IMR-90 (cell line): ENCODE measurements at regions not wholly inside any gene's neighbourhood (a gene's known extent, or its start where the extent isn't known, plus 50 kb on each side); places are given as distances from the start of the nearest gene placed in this dataset.

Source experiments
- ATAC-seq: fragments of 200-7000 bp; cut with Tn5 transposase; 2 replicates; pipeline ENCODE4 v1.9.1; 2020; ENCODE audit warnings: low read depth, mild to moderate bottlenecking, moderate library complexity
- BruUV-seq: library from RNA; stranded (reverse); fragments of 400-500 nt; replicated peaks from 2 replicates; lab custom pipeline; 2021; lab: Mats Ljungman, UMichigan
- CTCF ChIA-PET: fragments of 300-600 bp; formaldehyde crosslinking; extraction: SDS; loops from one replicate; lab custom pipeline; 2021; ENCODE audit warnings: antibody characterized with exemption; lab: Yijun Ruan, JAX
- POLR2A ChIA-PET: fragments of 300-600 bp; sonication (Branson Sonifier 250); formaldehyde crosslinking; loops from one replicate; lab custom pipeline; 2022; ENCODE audit warnings: antibody characterized with exemption; ENCODE audit not compliant: unreplicated experiment; lab: Charles Lee
- DNase-seq: peaks from one replicate; pipeline ENCODE4 v3.0.0; 2013
- H2AFZ ChIP-seq: replicated peaks from 2 replicates; pipeline ENCODE3; 2013; ENCODE audit warnings: low read length, mild to moderate bottlenecking; ENCODE audit not compliant: poor library complexity
- H2AK5ac ChIP-seq: 2 replicates; pipeline ENCODE4 v1.6.1; 2013; ENCODE audit warnings: low read depth, low read length, inconsistent platforms
- H2AK9ac ChIP-seq: replicated peaks from 2 replicates; pipeline ENCODE3; 2013; ENCODE audit warnings: mild to moderate bottlenecking, low read depth, low read length, moderate library complexity; ENCODE audit not compliant: poor library complexity
- H2BK120ac ChIP-seq: 2 replicates; pipeline ENCODE4 v1.6.1; 2013; ENCODE audit warnings: low read depth, low read length, inconsistent platforms
- H2BK15ac ChIP-seq: 3 replicates; pipeline ENCODE4 v1.6.1; 2013; ENCODE audit warnings: low read depth, low read length, inconsistent platforms
- H2BK20ac ChIP-seq: 2 replicates; pipeline ENCODE4 v1.6.1; 2013; ENCODE audit warnings: low read depth, mild to moderate bottlenecking, inconsistent platforms, low read length, moderate library complexity
- H2BK5ac ChIP-seq: 2 replicates; pipeline ENCODE4 v1.6.1; 2013; ENCODE audit warnings: mild to moderate bottlenecking, low read depth, low read length, inconsistent platforms; ENCODE audit not compliant: poor library complexity, severe bottlenecking
- H3K14ac ChIP-seq: replicated peaks from 2 replicates; pipeline ENCODE4 v1.6.1; 2013; ENCODE audit warnings: low read depth, low read length, inconsistent platforms
- H3K18ac ChIP-seq: 2 replicates; pipeline ENCODE4 v1.6.1; 2013; ENCODE audit warnings: low read depth, low read length, control low read depth
- H3K23ac ChIP-seq: 2 replicates; pipeline ENCODE4 v1.6.1; 2013; ENCODE audit warnings: low read depth, low read length, inconsistent platforms
- H3K27ac ChIP-seq: 2 replicates; pipeline ENCODE4 v1.5.1; 2013; ENCODE audit warnings: mild to moderate bottlenecking, control low read depth, low read length; ENCODE audit not compliant: insufficient read depth
- H3K27me3 ChIP-seq: 2 replicates; pipeline ENCODE4 v1.6.1; 2013; ENCODE audit warnings: low read length; ENCODE audit not compliant: control insufficient read depth, insufficient read depth
- H3K36me3 ChIP-seq: 2 replicates; pipeline ENCODE4 v1.6.1; 2013; ENCODE audit warnings: low read length, mixed read lengths; ENCODE audit not compliant: control insufficient read depth, insufficient read depth
- H3K4ac ChIP-seq: 2 replicates; pipeline ENCODE4 v1.6.1; 2013; ENCODE audit warnings: low read depth, low read length, inconsistent platforms
- H3K4me1 ChIP-seq: 2 replicates; pipeline ENCODE4 v1.6.1; 2013; ENCODE audit warnings: low read length, mixed read lengths; ENCODE audit not compliant: control insufficient read depth, insufficient read depth
- H3K4me2 ChIP-seq: 2 replicates; pipeline ENCODE4 v1.6.1; 2013; ENCODE audit warnings: low read depth, mild to moderate bottlenecking, control low read depth, low read length, moderate library complexity
- H3K4me3 ChIP-seq: 2 replicates; pipeline ENCODE4 v1.5.1; 2013; ENCODE audit warnings: low read depth, mild to moderate bottlenecking, control low read depth, low read length, moderate library complexity; ENCODE audit not compliant: insufficient read depth
- H3K56ac ChIP-seq: 2 replicates; pipeline ENCODE4 v1.6.1; 2013; ENCODE audit warnings: low read length, inconsistent platforms; ENCODE audit not compliant: insufficient read depth; ENCODE audit errors: extremely low read depth
- H3K79me1 ChIP-seq, 2 experiments: 2 replicates each; pipeline ENCODE4 v1.6.1; 2013; ENCODE audit warnings: low read length in 2 of 2, inconsistent platforms in 1 of 2, low read depth in 1 of 2
- H3K9ac ChIP-seq: 2 replicates; pipeline ENCODE4 v1.6.1; 2013; ENCODE audit warnings: low read depth, low read length, control low read depth
- H3K9me1 ChIP-seq: 2 replicates; pipeline ENCODE4 v1.6.1; 2013; ENCODE audit warnings: low read length, inconsistent platforms; ENCODE audit not compliant: insufficient read depth
- H3K9me3 ChIP-seq: 2 replicates; pipeline ENCODE4 v1.6.1; 2013; ENCODE audit warnings: low read length; ENCODE audit not compliant: control insufficient read depth, insufficient read depth
- H4K20me1 ChIP-seq: 2 replicates; pipeline ENCODE4 v1.6.1; 2013; ENCODE audit warnings: low read length, inconsistent platforms; ENCODE audit not compliant: insufficient read depth
- H4K5ac ChIP-seq: 2 replicates; pipeline ENCODE4 v1.6.1; 2013; ENCODE audit warnings: mild to moderate bottlenecking, low read depth, low read length, control low read depth
- H4K8ac ChIP-seq, 2 experiments: 2 replicates each; pipeline ENCODE4 v1.6.1; 2013; ENCODE audit warnings: low read depth in 2 of 2, low read length in 2 of 2, control low read depth in 1 of 2, inconsistent platforms in 1 of 2
- H4K91ac ChIP-seq: 2 replicates; pipeline ENCODE4 v1.6.1; 2013; ENCODE audit warnings: low read depth, low read length, inconsistent platforms; ENCODE audit not compliant: insufficient read depth
- BHLHE40 ChIP-seq: fragments of 150-350 bp; IDR thresholded peaks from 2 replicates; pipeline ENCODE4 v1.6.1; 2016; ENCODE audit warnings: mild to moderate bottlenecking, low read depth, low read length
- CEBPB ChIP-seq: IDR thresholded peaks from 2 replicates; pipeline ENCODE4 v1.6.1; 2012; ENCODE audit warnings: low read depth, low read length, improper control_type of control experiment
- CHD1 ChIP-seq: IDR thresholded peaks from 2 replicates; pipeline ENCODE4 v1.6.1; 2012; ENCODE audit warnings: low read depth, low read length, improper control_type of control experiment
- MAFK ChIP-seq: IDR thresholded peaks from 2 replicates; pipeline ENCODE4 v1.6.1; 2012; ENCODE audit warnings: low read depth, low read length, improper control_type of control experiment
- MXI1 ChIP-seq: IDR thresholded peaks from 2 replicates; pipeline ENCODE4 v1.6.1; 2012; ENCODE audit warnings: low read depth, mild to moderate bottlenecking, low read length, moderate library complexity, borderline replicate concordance
- NFE2L2 ChIP-seq: fragments of 150-350 bp; IDR thresholded peaks from 2 replicates; pipeline ENCODE4 v1.6.1; 2016; ENCODE audit warnings: low read depth, mild to moderate bottlenecking, low read length
- POLR2A ChIP-seq: IDR thresholded peaks from 2 replicates; pipeline ENCODE4 v1.6.1; 2012; ENCODE audit warnings: mild to moderate bottlenecking, low read depth, low read length
- RAD21 ChIP-seq: IDR thresholded peaks from 2 replicates; pipeline ENCODE4 v1.6.1; 2012; ENCODE audit warnings: low read length, improper control_type of control experiment
- RCOR1 ChIP-seq: IDR thresholded peaks from 2 replicates; pipeline ENCODE4 v1.6.1; 2012; ENCODE audit warnings: mild to moderate bottlenecking, low read length, improper control_type of control experiment; ENCODE audit not compliant: insufficient replicate concordance
- RFX5 ChIP-seq: IDR thresholded peaks from 2 replicates; pipeline ENCODE4 v1.8.0; 2012; ENCODE audit warnings: low read depth, mild to moderate bottlenecking, low read length, moderate library complexity
- SMC3 ChIP-seq: fragments of 150-350 bp; IDR thresholded peaks from 2 replicates; pipeline ENCODE4 v1.6.1; 2016; ENCODE audit warnings: low read depth, mild to moderate bottlenecking, antibody characterized with exemption, low read length, moderate library complexity
- WGBS, 2 experiments: methylation state at CpG; one replicate each; pipeline versions ENCODE4 v1.1.5 to v1.1.7; 2013; ENCODE audit warnings: missing lambda C conversion rate in 2 of 2; ENCODE audit not compliant: insufficient read length in 1 of 2; ENCODE audit errors: extremely low coverage in 2 of 2; 5-methylcytosine and 5-hydroxymethylcytosine counted together
- dilution Hi-C: fragments of 300-500 bp; cut with HindIII; formaldehyde crosslinking; loops from one replicate; pipeline ENCODE4 v1.14.3; 2018; ENCODE audit warnings: low sequenced_read_pairs; ENCODE audit not compliant: unreplicated experiment
- in situ Hi-C: fragments of 300-500 bp; cut with MboI; formaldehyde crosslinking; loops from 3 replicates; pipeline ENCODE4 v1.14.3; 2019; ENCODE audit warnings: low sequenced_read_pairs, inconsistent platforms, mixed read lengths
- intact Hi-C: fragments of 100-400 bp; cut with micrococcal nuclease; formaldehyde crosslinking; loops from 2 replicates; pipeline ENCODE4 v1.10.0; 2022
- TF ChIP-seq, protein P1 (sequence below): fragments of 150-350 bp; IDR thresholded peaks from 2 replicates; pipeline ENCODE4 v1.6.1; 2017; ENCODE audit warnings: mild to moderate bottlenecking, antibody characterized with exemption, low read length, low read depth
- TF ChIP-seq, protein P2 (sequence below): fragments of 150-350 bp; IDR thresholded peaks from 2 replicates; pipeline ENCODE4 v1.6.1; 2016; ENCODE audit warnings: low read depth, mild to moderate bottlenecking, low read length, moderate library complexity, borderline replicate concordance
- TF ChIP-seq, protein P3 (sequence below): conservative IDR thresholded peaks from 2 replicates; pipeline ENCODE4 v1.5.1; 2012; ENCODE audit warnings: mild to moderate bottlenecking, low read depth, low read length, improper control_type of control experiment

GRCh38 chr21:38610623-38611251 is 112.5 kb upstream of the ERG start:
- TF ChIP-seq MAFK: no peak
- TF ChIP-seq SMC3: no peak
- TF ChIP-seq, protein P1, sequence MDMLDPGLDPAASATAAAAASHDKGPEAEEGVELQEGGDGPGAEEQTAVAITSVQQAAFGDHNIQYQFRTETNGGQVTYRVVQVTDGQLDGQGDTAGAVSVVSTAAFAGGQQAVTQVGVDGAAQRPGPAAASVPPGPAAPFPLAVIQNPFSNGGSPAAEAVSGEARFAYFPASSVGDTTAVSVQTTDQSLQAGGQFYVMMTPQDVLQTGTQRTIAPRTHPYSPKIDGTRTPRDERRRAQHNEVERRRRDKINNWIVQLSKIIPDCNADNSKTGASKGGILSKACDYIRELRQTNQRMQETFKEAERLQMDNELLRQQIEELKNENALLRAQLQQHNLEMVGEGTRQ: no peak
- no peak for TF ChIP-seq NFE2L2
- no peak for TF ChIP-seq BHLHE40
- TF ChIP-seq RAD21: no peak
- no peak for TF ChIP-seq RCOR1
- TF ChIP-seq, protein P2, sequence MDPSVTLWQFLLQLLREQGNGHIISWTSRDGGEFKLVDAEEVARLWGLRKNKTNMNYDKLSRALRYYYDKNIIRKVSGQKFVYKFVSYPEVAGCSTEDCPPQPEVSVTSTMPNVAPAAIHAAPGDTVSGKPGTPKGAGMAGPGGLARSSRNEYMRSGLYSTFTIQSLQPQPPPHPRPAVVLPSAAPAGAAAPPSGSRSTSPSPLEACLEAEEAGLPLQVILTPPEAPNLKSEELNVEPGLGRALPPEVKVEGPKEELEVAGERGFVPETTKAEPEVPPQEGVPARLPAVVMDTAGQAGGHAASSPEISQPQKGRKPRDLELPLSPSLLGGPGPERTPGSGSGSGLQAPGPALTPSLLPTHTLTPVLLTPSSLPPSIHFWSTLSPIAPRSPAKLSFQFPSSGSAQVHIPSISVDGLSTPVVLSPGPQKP: no peak
- no peak for TF ChIP-seq CEBPB
- no peak for TF ChIP-seq RFX5
- TF ChIP-seq, protein P3, sequence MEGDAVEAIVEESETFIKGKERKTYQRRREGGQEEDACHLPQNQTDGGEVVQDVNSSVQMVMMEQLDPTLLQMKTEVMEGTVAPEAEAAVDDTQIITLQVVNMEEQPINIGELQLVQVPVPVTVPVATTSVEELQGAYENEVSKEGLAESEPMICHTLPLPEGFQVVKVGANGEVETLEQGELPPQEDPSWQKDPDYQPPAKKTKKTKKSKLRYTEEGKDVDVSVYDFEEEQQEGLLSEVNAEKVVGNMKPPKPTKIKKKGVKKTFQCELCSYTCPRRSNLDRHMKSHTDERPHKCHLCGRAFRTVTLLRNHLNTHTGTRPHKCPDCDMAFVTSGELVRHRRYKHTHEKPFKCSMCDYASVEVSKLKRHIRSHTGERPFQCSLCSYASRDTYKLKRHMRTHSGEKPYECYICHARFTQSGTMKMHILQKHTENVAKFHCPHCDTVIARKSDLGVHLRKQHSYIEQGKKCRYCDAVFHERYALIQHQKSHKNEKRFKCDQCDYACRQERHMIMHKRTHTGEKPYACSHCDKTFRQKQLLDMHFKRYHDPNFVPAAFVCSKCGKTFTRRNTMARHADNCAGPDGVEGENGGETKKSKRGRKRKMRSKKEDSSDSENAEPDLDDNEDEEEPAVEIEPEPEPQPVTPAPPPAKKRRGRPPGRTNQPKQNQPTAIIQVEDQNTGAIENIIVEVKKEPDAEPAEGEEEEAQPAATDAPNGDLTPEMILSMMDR: no peak
- no peak for TF ChIP-seq CHD1
- no peak for TF ChIP-seq MXI1
- no peak for TF ChIP-seq POLR2A
- no peak overlapping the region for H4K91ac ChIP-seq
- no peak overlapping the region for H2AK5ac ChIP-seq
- H3K4me2 ChIP-seq: no peak overlapping the region
- no peak overlapping the region for H2AFZ ChIP-seq
- no peak overlapping the region for H2BK15ac ChIP-seq
- H3K4me3 ChIP-seq: no peak overlapping the region
- H4K8ac ChIP-seq: no peak overlapping the region
- ATAC-seq (no peak), DNase-seq (no peak)
- no peak overlapping the region for H3K56ac ChIP-seq
- H3K23ac ChIP-seq: no peak overlapping the region
- no peaks in the 10 kb centered on the region for H3K79me1 ChIP-seq
- H2BK120ac ChIP-seq: no peak overlapping the region
- CTCF ChIA-PET: no interaction called here
- dilution Hi-C loops (no loop called here), intact Hi-C loops (no loop called here), in situ Hi-C loops (no loop called here)
- H3K9me3 ChIP-seq: no peaks in the 10 kb centered on the region
- H3K9me1 ChIP-seq: no peaks in the 10 kb centered on the region
- H3K27ac ChIP-seq: no peak overlapping the region
- no peak overlapping the region for H3K14ac ChIP-seq
- H2AK9ac ChIP-seq: no peak overlapping the region
- H2BK5ac ChIP-seq: no peak overlapping the region
- WGBS, 2 experiments: 93% methylated on average over 3 of the region's 9 CpGs; no CpG with 5 or more reads in 1 of the 2 experiments
- no peaks in the 10 kb centered on the region for H3K4me1 ChIP-seq
- no peak overlapping the region for H3K18ac ChIP-seq
- no peak overlapping the region for H2BK20ac ChIP-seq
- no peak overlapping the region for H4K5ac ChIP-seq
- no peaks in the 10 kb centered on the region for H4K20me1 ChIP-seq
- no peak overlapping the region for H3K9ac ChIP-seq
- H3K4ac ChIP-seq: no peak overlapping the region
- BruUV-seq: no TSS peak
- H3K36me3 ChIP-seq: no peaks in the 10 kb centered on the region
- H3K27me3 ChIP-seq: peaks cover 28% of the 10 kb centered on the region
- POLR2A ChIA-PET: no interaction called here
